ENCODE measurements at regions not wholly inside any gene's neighbourhood (a gene's known extent, or its start where the extent isn't known, plus 50 kb on each side); places are given as distances from the start of the nearest gene placed in this dataset.
"Not testable (repeated sequence)": the region's sequence is repeated elsewhere in the genome, so short reads cannot be mapped to it uniquely, and the experiment has no call there.

DNA sequence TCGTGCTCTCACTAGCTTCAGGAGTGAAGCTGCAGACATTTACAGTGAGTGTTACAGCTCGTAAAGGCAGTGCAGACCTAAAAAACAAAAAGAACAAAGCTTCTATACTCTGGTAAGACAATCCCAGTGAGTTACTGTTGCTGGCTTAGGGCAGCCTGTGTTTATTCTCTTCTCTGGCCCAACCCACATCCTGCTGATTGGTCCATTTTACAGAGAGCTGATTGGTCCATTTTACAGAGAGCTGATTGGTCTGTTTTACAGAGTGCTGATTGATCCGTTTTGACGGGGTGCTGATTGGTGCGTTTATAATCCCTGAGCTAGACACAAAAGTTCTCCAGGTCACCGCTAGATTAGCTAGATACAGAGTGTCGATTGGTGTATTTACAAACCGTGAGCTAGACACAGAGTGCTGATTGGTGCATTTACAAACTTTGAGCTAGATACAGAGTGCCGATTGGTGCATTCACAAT, 158.0 kb downstream of the KLRB1 start:
- DNase-seq (ENCODE audit: low read depth, low spot score): not testable (repeated sequence)

DNA sequence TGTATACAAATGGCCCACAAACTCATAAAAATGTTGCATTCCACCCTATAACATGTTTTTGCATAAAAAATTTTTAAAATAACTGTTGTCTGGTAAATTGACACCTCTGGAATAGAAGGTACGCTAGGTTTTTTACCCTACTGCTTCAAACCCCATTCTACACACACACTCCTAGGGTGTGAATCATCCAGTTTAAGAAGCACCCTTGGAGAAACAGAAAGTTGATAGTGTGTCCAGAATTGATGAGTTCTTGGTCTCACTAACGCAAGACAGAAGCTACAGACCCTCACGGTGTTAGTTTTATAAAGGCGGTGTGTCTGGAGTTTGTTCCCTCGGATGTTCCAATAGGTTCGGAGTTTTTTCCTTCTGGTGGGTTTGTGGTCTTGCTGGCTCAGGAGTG, 158.5 kb downstream of the KLRB1 start:
- DNase-seq (ENCODE audit: low read depth, low spot score): no peak

DNA sequence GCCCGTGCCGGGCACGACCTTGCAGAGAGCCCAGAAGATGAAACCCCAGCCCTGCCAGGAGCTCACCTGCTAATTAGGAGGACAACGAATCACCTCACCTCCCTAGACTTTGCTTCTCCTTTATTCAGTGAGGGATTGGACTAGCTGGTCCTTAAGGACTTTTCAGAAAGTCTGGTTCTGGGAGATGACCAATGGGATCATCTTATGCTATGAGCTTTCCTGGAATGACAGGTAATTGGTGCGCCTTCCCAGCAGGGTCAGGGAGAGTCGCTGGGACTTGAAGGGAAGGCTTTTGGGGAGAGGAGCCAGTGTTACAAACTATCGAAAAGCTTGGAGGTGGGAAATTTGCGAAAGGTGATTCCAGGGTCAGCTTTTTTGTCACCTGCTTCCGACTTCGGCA, 159.1 kb downstream of the KLRB1 start:
- DNase-seq (ENCODE audit: low read depth, low spot score): not testable (repeated sequence)

DNA sequence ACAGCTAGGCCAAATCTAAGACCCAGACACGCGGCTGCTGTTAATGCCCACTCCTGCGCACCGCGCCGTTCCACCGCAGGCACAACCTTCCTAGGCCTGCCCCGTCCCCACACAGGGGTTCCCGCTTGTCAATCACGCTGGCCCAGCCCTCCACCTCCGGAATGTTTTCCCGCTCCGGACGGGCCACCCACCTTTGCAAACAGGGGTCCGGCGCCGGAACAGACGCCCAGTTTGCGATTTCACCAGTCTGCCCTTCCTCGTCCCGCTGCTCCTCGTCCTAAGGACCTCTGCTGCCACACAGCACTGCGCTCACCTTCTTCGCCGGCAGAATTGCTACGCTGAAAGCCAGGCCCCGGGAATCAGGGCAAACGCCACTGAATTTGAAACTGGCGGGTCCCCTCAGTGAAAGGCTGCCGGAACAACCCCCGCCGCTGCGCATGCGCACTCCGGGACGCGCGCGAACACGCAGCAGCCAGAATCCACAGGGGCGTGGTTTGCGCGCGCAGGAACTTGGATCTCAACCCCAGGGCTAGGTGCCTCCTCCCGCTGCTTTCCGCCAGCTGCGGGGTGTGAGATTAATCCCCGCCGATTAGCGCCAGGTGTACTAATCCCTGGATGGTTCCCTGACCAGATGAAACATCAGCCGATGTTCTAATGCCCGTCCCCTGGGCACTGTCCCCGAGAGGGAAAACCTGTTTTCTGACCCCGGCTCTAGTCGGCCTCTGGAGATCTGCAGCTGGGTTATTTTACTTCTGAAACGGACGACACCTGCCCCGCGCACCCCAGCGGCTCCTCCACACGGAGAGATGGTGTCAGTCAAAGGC, 159.7 kb downstream of the KLRB1 start:
- DNase-seq (ENCODE audit: low read depth, low spot score): peak; percentile 80

DNA sequence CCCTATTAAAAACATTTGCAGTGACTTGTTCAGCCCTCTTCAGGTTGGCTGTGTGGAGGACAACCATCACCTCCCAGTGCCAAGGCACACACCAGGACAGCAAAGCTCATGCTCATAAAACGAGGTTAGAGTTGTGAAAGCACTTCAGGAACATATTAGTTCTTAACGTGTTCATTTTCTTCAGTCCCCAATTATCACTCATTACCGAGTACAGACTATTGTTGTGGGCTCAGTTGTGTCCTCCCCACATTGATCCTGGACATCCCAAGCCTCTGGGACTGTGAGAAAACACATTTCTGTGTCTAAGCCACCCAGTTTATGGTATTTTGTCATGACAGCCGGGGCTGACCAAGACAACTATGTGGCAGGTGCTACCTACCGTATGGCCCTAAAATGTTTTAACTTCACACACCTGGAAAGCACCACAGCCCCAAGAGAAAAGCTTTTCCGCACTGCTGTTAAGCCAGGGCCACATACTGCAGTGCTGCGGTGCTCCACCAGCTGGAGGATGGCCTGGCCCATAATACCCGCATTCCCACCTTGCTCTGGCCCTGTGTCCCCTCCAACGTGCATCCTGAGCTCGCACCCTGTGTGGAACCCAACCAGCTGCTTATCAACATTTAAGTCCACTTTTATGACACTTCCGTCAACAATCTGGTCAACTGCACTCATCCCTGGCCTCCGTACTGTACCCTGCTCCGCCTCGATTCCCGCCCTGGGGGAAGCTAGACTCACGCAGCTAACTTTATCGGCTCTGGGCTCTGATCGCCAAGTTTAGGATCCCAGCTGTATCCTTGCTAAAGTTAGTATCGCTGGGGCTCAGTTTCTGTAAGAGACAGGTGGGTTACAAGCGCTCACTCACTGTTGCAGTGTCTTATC, 160.6 kb downstream of the KLRB1 start:
- DNase-seq (ENCODE audit: low read depth, low spot score): not testable (repeated sequence)

DNA sequence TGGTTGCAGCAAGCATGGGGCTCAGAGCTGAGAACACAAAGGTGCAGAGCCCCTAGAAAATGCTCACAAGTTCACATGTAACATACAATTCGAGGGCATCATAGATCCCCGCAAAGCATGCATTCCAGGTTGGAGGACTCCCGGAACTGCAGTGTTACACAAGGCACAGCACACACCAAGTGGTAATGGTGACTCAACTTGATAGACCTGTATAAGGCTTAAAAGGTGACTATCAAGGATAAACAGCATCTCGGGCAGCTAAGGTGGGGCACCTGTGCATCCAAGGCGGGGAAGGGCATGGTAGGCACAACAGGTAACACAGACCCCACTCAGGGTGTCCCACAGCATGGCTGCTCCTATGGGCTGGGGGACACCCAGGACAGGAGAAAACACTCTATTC, 167.3 kb downstream of the KLRB1 start:
- DNase-seq (ENCODE audit: low read depth, low spot score): not testable (repeated sequence)

DNA sequence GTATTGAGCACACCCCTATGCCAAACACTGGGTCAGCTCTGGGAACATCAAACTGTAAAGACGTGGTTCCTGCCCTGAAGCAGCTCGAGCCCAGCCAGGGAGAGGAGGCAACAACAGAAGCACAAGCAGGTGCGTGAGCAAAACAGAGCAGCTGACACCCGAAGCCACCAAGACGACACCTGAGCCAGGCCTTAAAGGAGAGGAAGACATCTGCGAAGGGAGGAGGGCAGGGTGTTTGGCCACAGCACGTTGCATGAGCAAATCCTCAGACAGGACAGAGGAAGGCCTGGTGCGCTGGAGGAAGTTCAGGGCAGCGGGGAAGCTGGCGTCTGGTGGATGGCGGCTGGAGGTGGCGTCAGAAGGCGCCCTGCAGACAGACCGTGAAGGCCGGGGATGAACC, 172.0 kb downstream of the KLRB1 start:
- not testable (repeated sequence) for DNase-seq (ENCODE audit: low read depth, low spot score)

DNA sequence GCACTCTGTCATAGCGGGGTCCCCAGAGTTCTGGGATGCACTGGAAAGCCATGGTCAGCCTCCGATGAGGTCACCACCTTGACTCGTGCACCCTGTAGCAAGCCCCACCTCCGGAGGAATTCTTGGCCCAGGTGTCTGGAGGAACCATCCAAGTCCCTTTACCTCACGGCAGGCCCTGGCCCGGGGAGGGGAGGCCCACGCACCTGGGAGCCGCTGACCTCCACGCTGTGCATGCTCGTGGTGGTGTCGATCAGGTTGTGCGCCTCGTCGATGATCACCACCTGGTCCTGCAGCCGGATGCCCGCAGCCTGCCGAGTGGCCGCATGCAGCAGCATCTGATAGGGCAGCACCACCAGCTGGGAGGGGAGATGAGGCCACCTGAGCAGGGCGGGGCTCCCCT, 177.3 kb downstream of the KLRB1 start:
- DNase-seq (ENCODE audit: low read depth, low spot score): not testable (repeated sequence)

DNA sequence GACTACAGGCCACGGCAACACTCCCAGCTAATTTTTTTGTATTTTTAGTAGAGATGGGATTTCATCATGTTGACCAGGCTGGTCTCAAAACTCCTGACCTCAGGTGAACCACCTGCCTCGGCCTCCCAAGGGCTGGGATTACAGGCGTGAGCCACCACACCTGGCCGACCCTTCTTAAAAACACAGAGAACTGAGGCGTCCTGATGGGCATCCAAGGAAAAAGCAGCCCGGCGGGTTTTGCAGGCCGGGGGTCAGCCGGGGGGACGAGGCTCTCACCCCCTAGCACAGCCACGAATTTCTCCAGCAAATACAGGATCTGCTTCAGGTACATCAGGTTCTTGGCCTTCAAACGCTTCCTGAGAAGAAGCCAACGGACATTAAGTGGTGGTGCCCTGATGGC, 178.9 kb downstream of the KLRB1 start:
- not testable (repeated sequence) for DNase-seq (ENCODE audit: low read depth, low spot score)

DNA sequence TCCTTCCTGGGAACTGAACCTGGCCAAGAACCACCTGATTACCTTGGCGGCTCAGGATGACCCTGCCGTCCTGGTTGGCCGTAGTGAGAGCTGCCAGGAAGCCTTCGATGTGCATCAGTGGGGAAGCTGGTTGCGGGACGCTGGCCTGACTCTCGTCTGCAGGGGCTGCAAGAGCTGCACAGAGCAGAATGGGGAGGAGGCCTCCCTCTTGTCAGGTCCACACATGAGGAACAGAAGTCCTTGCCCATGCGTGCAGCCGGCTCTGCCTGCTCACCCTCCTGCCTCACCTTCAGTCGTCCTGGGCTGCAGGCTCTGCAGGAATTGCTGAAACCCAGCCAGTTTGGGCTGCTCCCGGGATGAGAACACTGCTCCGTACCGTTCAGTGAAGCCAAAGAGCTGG, 182.3 kb downstream of the KLRB1 start:
- not testable (repeated sequence) for DNase-seq (ENCODE audit: low read depth, low spot score)

DNA sequence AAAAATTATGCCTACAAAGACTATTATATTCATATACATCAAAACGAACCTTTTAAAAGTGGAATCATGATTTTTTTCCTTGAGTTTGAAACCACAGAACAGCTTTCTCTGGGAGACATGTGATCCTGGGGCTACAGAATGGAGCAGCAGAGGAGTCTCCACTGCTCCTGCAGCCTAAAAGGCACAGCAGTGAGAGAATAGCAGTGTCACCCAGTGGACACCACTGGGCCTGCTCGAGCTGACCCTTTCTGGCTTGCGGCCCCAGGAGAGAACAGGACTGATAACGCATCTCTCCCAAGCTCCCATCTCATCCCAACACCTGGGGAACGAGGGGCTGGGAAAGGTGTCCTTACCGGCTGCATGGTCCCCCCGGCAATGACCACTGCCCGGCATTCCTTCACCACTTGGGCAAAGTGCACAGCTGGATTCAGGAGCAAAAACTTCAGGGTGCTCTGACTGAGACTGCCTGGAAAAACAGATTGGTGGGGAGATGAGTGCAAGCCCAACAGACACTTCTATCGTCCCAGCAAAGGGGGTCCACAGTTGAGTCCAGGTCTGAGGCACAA, 183.5 kb downstream of the KLRB1 start:
- DNase-seq (ENCODE audit: low read depth, low spot score): not testable (repeated sequence)

DNA sequence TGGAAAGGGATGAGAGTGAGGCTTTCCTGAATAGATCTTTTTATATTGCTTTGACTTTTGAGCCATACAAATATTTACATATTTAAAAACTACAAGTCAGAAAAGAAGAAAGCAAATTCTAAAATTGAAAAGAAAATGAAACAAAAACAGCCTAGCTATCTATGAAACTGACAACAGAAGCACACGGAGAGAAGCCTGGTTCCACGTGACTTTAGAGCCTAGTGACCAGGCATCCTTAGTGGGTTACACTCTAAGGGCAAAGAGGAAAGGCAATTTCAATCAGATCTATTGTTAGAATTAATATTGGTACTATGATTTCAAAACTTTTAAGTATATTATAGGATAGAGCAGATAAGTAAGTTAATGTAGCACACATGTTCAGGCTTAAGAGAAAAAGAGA, 185.0 kb downstream of the KLRB1 start:
- DNase-seq (ENCODE audit: low read depth, low spot score): not testable (repeated sequence)

DNA sequence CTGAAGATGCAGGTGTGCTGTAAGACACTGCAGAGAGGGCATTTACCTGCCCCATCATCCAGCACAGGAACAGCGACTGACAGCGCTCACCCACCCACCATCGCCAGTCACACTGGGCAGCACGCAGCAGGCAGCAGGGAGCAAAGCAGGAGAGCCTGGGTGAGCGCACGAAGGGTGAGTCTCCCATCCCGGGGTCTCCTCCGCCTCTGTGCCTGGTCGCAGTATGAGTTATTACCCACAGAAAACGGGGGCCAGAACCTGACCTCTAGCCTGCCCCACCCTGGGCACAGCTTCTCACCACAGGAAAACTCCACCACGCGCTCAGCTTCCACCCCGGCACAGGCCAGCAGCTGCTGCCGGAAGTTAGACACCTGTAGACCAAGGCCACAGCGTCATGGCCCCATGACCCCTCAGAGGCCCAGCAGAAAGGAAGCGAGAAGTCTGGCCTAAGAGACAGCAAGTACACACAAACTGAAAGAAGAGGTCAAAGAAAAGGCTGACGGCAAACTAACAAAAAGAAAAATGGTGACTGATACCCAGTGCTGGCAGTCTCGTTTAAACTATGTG, 186.1 kb downstream of the KLRB1 start:
- DNase-seq (ENCODE audit: low read depth, low spot score): not testable (repeated sequence)

DNA sequence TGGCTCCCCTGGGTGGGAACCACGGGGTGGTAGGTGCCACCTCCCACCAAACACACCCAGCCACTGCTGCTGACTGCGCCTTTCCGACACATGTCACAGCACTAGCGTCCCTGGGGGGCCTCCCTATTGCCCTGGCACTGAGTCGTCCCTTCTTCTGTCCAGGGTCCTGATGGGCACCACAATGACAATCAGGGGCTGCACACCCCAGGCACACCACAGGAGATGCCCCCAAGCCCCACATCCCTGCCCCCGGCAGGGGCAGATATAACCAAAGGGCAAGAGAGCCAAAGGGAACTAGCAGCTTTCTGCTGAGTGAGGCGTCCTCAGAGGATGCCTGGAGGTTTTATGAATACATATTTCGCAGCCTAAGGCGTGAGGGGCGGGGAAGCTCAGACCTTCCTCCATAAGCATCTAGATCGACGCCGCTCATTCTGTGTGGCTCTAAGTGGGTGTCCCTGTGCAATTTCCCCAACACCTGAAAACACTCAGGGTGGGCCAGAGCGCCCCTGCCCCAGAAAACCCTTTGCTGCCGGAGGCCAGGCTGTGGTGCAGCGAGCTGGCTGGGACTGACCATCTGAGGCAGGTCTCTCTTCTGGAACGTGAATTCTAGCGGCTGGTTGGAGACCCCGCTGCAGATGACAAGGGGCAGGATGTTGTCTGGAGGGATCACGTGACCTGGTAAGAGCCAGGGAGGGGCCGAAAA, 186.7 kb downstream of the KLRB1 start:
- not testable (repeated sequence) for DNase-seq (ENCODE audit: low read depth, low spot score)

DNA sequence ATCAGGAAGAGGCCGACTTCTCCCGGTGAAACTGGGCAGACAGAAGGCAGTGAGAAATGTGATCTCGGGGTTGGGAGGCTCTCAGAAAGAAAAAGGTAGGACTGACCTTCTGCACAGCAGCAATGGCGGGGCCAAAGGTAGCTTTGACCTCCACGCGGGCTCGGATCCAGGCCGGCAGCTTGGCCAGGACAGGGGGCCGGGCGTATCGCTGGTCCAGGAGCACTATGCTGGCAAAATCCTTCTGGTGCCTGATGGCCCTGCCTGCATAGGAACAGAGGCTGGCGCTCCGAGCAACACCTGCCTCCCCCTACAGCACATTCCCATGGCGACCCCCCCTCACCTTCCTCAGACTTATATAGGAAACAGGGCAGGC, 189.1 kb downstream of the KLRB1 start:
- DNase-seq (ENCODE audit: low read depth, low spot score): not testable (repeated sequence)

DNA sequence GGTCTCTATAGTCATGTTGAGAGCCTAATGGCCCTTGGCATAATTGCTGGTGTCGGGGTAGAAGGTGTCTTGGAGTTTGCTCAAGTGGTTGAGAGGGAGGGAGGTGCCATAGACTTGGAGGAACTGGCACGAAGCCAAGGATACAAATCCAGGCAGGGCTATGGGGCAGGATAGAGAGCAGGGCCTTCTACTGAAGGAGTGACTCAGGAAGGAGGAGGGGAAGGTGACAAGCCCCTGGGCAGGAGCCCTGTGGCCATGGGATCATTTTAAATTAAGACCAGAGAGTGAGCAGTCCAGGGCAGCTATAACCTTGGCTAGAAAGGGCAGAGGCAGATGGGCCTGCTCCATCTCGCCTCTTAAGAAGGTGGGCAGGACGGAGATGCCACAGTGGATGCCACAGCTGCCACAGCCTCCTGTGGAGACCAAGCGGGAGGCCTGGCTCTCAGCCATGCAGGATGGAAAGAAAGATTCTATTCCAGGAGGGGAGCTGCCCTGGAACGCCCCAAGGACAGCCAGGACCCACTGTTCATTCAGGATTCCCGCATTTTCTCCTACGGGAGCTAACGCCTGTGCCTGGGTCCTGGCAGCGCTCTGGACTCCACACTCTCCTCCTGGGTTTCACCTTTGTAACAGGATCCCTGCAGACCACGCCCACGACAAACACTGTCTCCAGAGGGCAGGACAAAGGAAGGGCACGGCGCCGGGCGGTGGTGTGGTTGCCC, 189.6 kb downstream of the KLRB1 start:
- DNase-seq (ENCODE audit: low read depth, low spot score): not testable (repeated sequence)

DNA sequence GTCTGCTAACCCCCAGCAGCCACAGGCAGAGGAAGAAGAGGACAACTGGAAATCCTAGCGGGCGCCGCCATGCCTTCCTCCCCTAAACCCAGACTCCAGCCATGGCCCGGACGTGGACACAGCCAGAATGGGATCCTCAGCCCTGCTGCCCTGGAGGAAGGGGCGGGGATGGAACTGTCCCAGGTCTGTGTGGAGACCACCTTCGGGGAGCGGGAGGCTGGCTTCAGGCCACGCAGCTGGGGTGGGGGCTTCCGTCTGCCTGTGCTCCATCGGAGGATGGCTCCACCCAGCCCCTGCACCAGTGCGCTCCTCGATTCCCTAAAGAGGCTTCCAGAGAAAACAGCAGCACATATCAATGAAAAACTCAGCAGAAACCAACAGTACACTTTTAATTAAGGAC, 190.4 kb downstream of the KLRB1 start:
- DNase-seq (ENCODE audit: low read depth, low spot score): not testable (repeated sequence)

DNA sequence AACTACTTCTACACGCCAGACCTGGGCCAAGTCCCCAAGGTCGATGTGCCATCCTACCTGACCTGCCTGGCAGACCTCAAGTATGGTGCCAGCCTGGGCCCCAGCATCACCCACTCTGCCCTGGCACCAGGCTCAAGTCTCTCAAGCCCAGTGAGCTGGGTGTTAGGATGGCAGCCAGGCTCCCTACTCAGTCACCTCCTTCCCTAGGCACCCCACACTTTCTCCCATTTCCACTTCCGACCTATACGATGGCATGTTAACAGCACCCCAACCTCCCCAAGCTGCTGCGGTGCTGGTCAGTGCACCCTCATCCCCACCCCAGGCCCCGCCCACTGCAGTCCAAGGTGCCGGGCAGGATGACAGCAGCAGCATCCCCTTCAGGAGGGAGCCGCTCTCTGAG, 191.4 kb downstream of the KLRB1 start:
- not testable (repeated sequence) for DNase-seq (ENCODE audit: low read depth, low spot score)

DNA sequence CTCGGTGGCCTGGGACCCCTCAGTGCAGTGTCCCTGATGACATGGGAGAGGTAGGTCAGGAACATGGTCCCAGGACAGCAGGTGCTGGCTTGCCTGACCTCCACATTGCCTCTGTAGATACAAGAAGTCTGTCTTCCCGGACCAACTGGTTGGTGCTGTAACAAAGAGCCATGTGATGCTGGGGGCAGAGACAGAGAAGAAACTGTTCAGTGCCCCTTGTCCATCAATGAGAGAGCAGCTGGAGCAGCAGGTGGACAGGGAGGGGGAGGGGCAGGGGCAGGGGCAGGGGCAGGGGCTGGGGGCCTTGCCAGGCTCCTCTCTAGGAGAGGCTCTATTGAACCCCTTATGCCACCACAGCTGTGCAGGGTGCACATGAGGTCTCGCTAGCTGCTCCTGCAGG, 191.8 kb downstream of the KLRB1 start:
- not testable (repeated sequence) for DNase-seq (ENCODE audit: low read depth, low spot score)

DNA sequence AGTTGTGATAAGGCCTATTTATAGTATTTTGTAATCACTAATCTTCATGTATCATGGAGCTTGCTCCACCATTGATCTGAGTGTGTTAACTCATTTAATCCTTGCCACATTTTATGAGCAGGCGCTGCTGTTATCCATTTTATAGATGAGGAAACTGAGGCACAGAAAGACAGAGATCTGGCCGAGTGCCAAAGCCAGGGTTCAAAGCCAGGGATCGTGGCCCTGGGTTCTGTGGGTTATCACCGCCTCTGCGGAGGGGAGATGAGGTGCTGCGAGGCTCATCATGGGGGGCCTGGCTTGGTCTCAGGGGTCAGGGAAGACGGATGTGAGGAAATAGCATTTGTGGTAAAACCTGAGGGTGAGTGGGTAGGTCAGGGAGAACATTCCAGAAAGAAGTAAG, 193.9 kb downstream of the KLRB1 start:
- not testable (repeated sequence) for DNase-seq (ENCODE audit: low read depth, low spot score)
